Stimulated activated CD8-positive, alpha-beta memory T cell treated with anti-CD3 and anti-CD28 coated beads, Interleukin-15, amount 100 ng/mL, for 48 hours (primary cell): ENCODE measurements at regions not wholly inside any gene's neighbourhood (a gene's known extent, or its start where the extent isn't known, plus 50 kb on each side); places are given as distances from the start of the nearest gene placed in this dataset.
"Not testable (repeated sequence)": the region's sequence is repeated elsewhere in the genome, so short reads cannot be mapped to it uniquely, and the experiment has no call there.

Experiments
- DNase-seq, 2 donors: peaks; one replicate each; pipeline ENCODE4 v3.0.0-alpha.2; 2020; ENCODE audit warnings: low read depth in 2 of 2

DNA sequence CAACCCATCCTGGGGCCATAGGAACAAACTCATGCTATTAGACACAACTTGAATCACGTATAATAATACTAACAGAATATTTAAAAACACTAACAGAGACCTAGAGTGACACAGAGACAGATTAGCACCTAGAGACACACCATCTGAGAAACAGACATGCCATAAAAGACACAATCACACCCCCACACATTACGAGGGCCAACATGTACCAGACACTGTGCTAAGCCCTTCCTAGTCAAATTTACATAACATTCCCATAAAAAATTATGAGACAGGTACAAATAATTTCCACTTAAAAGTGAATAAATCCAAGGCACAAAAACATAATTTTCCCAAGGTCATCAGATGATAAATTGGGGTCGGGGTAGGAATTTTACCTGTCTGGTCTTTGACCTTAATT is 141.1 kb upstream of the PRSS16 start:
- DNase-seq: no peak

DNA sequence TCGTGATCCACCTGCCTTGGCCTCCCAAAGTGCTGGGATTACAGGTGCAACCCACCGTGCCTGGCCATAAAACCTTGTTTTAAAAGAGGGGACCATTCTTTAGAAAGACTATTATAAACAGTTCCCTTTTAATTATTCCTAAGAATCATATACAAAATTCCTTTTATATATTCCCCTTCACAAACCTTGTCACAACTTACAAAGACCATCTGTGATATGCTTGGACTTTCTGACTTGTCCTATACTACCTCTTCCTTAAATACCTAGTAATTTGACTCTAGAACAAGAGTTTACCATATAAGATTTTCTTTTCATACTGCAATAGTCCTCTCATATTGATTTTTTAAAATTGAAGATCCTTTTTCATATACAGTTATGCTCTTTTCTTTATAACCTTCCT is 135.8 kb upstream of the PRSS16 start:
- no peak for DNase-seq

DNA sequence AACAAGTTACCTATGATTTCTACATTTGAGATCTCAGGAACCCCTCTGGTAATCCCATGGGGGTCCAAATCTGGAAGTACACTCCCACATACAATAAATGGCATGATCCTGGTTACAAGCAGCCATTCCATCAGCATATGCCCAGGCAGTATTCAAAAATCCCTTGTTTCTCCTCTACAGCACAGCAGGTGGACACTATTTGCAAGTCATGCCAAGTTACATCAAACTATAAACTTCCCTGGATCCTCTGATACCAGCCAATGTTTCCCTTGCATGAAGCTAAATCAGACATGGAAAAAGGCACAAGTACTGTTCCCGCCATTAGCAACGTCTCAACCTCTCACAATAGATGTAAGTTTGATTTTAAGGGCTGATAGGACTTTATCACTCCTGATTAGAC is 134.5 kb upstream of the PRSS16 start:
- no peak for DNase-seq

DNA sequence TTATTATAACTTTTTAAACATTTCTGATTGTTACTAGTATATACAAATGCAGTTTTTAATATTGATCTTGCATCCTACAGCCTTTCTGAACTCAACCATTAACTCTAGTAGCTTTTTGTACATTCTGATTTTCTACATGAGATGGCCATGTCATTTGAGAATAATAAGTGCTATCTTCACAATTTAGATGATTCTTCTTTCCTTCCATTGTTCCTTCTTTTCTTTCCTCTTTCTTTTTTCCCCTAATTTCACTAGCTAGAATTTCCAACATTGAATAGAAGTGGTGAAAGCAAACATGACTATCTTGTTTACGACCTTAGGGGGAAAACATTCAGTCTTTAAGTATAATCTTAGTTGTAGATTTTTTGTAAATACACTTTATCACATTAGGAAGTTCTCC is 128.2 kb upstream of the PRSS16 start:
- no peak for DNase-seq

DNA sequence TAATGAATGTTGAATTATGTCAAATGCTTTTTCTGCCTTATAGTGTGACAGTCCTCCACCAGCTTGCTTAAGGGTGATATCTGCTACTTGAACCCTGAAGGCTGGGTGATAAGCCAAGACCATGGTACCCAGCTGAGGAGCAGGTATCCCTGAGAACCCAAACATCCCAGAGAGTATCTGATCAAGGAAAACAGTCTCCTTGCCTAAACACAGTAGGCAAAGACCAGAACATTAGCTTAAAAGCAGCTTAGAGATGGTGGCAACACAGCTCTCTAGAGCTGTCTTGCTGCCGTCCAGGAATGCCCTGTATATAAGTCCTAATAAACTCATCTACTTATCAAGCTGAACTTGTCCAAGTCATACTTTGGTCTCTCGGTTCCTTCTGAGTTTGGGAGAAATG is 127.7 kb upstream of the PRSS16 start:
- no peak for DNase-seq

DNA sequence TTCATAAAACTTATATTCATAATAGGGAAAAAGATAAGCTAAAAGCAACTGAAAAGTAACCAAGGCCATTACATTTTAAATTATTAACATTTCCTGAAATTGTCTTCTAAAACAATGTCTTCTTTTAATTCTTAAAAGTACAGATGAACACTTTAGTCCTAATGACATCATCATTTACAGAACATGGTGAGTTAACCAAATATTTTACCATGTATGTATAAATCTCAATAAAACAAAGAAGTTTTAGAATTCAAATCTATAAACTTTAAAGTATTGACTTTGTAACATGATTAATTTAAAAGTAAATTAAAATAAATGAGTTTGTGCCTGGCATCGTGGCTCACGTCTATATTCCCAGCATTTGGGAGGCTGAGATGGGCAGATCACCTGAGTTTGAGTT is 125.9 kb upstream of the PRSS16 start:
- no peak for DNase-seq

DNA sequence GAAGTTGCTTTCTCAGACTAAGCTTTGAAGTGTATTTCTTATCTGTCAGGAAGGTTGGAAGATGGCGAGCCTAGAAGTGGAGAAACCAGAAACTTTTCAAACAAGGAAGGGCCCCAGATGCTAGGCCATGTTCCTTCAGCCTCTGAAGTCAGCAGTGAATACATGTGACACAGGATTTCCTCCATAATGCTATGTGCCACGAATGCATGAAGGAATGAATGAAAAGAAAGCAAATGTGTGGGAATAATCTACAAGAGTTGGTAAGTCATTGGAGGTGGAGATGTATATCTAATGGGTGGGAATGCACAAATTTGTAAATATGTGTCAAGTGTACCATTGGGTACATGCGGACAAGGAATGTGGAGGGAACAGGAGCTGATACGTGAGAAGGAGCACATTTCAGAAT is 123.2 kb upstream of the PRSS16 start:
- no peak for DNase-seq

DNA sequence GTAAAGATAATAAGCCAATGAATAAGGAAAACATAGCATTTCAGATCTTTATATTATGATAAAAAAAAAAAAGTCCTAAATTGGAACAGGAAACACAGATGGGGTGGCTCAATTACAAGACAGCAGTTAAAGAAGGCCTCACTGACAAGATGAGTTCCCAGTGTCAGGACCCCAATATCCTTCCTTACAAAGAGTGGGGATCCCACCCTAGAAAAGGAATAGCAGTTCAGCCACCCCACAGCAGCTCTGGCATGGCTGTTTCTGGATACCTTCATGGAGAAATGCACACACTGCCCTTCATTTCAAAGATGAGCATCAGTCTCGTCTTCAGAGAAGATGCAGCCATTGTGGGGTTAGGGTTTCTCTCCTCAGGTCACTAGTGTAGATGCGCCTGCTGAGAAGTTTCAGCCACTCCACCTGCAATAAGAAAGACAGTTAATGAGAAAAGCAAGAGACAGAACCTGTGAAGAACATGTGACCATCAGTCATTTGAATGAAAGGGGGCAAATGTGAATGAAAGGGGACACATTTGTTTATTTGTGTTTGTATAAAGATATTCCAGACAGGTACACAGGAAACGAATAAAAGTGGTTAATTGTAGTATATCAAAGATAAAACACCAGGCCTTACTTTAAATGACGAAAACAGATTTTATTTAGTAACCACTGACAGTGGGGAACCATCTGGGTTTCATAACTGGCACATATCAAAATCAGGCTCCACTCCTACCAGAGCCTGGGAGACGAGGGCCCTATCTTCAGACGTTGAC is 121.3 kb upstream of the PRSS16 start:
- no peak for DNase-seq

DNA sequence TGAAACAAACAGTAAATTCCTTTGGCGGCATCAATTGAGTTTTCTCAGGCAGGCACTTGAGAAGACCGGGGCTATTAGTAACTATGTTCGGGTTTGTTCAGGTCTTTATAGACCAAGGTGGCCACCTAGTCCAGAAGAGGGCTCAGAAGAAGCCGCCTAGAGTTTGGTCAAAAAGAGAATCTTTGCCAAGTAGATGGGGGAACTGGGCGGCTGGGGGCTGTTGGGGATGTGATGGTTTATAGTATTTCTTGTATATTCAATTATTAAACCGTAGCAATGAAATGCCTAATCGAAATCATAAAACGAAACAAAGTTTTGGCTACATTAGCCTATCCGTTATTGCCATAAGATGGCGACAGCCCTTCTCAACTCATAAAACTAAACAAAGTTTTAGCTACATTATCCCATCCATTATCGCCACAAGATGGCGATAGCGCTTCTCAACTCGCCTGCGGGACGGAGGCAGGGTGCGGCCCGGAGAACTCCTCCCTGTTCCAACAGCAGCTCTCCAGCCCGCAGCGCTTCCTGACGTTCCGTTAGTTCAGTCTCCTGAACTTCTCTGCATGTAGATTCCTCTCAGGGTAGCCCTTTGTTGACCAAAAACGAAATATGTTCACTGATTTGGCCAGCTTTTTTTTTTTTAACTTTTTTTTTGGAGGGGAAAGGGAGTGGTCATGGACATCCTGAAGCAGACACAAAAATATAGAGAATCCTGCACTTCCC is 120.5 kb upstream of the PRSS16 start:
- peak; percentile 62 to 70 for DNase-seq

DNA sequence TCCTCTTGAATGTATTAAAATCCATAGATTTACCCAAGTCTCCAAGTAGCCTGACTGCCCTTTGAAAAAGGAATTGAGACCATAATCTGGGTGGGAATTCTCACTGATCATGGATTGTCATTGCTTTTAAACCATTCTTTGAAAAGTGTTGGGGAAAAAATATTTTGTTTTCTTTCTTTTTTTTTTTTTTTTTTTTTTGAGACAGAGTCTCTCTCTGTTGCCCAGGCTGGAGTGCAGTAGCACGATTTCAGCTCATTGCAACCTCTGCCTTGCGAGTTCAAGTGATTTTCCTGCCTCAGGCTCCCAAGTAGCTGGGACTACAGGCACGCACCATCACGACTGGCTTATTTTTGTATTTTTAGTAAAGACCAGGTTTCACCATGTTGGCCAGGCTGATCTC is 119.6 kb upstream of the PRSS16 start:
- not testable (repeated sequence) for DNase-seq

DNA sequence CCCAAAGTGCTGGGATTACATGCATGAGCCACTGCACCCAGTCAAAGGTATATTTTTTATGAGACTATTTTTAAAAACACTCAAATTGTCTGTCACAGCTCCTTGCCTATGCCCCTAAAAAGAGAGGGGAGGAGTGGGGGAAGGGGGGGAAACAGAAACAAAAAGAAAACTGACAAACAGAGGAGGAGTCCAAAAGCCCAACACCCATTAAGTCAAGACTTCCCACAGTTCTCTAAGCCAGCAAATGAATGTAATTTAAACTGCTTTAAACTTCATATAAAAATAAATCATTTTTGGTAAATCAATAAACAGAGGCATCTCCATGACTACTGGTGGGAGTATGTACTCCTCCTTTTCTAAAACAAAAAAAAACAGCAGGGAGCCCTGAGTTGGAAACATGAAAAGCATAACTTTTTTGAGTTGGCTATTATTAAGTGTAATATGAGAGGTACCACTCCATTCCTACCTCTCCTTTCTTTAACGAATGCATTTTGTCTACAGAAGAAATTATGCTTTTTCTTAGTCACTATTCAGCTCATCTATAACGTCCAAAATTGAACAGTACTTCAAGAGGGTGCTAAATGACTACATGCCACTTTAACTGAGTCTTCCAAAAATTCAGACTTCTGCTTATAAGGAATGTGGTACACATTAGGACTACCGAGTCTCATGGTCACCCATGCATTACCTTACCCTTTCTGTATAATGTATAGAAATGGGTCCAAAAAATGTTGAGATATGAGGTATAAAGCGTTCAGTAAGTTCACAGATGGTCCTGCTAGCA is 119.0 kb upstream of the PRSS16 start:
- DNase-seq: no peak

DNA sequence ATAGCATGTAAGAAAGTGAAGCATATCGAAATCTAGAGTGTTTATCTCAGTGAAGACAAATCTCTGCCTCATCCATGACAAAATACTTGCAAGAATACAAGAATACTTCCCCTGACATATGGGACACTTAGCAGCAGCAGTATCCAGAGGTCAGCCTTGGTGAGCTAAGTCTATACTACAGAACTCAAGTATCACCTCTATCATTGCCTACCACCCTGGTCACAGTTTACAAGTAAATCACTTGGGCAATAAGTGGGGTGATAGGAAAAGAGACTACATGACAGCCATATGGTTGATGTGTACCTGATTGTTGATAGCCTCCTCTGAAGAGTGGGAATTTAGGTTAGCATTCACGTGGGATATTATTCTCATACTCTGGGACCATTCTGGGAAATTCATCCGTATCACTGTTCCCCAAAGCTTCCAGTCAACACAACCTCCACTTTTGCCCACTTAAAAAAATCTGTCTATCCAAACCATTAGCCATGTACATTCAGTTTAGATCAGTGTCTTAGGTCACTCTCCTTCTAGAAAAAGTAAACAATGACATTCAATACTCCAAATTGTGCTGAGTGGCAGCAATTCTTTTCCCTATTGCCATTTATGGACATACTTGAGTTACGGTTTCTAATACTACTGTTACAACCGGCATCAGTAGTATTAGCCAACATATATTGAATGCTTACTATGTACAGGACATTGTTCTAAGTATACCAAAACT is 118.2 kb upstream of the PRSS16 start:
- DNase-seq: no peak

DNA sequence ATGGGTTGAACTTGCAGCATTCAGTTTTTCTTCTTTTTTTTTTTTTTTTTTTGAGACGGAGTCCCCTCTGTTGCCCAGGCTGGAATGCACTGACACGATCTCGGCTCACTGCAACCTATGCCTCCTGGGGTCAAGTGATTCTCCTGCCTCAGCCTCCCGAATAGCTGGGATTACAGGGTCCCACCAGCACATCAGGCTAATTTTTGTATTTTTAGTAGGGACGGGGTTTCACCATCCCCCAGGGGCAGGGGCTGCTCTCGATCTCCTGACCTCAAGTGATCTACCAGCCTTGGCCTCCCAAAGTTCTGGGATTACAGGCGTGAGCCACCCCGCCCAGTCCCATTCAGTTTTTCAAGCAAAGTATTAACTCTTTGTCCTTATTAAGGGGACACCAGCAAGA is 117.6 kb upstream of the PRSS16 start:
- no peak for DNase-seq

DNA sequence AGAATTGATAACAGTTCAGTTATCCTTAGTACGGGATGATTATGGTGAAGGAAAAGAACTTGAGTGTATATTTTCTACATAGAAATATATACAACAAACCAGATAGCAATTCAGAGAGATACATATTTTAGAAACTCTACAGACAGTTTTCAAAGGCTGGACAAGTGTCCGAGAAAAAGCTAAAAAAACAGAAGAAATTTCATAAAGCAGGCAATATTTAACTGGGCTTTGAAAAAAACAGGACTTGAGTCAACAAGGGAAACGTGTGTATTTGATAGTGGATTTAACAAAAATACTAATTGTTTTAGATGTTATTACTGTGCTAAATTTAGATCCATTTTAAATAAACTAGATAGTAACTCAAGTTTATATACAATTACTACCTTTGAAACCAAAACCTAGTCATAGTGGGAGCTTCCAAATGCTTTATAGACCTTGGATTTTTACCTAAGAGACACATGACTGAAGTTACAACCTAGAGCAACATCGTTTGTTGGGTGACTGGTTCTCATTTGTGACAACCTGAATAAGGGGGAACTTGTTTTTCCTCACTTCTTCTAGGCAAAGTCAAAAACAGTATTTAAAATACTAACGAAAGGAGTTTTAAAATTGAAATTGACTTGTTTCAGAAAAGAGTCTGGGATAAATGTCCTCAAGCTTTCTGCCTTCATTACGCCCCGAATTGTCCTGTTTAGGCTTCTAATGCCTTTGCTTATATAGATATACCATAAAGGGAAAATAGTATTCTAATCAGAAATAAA is 116.7 kb upstream of the PRSS16 start:
- no peak for DNase-seq

DNA sequence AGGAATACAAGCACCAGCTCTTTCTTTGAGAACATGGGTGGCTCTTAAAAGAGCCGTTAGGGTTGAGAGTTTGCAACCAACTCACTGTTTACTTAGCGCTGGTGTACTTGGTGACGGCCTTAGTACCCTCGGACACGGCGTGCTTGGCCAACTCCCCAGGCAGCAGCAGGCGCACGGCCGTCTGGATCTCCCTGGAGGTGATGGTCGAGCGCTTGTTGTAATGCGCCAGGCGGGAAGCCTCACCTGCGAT is 115.3 kb upstream of the PRSS16 start:
- not testable (repeated sequence) for DNase-seq

DNA sequence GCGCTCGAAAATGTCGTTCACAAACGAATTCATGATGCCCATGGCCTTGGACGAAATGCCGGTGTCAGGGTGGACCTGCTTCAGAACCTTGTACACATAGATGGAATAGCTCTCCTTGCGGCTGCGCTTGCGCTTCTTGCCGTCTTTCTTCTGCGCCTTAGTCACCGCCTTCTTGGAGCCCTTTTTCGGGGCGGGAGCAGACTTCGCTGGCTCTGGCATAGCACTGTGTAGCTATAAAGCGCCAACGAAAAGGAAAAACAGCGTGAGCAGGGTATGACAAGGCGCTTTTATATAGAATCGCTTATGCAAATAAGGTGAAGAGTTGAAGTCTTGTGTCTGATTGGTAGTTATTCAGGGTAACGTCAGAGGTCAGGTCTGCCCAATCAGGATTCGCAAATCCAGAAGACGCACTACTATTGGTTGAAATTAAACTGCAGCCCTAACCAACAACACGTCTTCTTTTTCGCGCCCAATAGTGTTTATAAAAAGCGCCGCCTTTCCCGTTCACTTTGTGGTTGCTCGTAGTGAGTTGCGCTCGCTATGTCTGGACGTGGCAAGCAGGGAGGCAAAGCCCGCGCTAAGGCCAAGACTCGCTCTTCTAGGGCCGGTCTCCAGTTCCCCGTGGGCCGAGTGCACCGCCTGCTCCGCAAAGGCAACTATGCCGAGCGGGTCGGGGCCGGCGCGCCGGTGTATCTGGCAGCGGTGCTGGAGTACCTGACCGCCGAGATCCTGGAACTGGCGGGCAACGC is 114.8 kb upstream of the PRSS16 start:
- DNase-seq: peak; percentile 82 to 85

DNA sequence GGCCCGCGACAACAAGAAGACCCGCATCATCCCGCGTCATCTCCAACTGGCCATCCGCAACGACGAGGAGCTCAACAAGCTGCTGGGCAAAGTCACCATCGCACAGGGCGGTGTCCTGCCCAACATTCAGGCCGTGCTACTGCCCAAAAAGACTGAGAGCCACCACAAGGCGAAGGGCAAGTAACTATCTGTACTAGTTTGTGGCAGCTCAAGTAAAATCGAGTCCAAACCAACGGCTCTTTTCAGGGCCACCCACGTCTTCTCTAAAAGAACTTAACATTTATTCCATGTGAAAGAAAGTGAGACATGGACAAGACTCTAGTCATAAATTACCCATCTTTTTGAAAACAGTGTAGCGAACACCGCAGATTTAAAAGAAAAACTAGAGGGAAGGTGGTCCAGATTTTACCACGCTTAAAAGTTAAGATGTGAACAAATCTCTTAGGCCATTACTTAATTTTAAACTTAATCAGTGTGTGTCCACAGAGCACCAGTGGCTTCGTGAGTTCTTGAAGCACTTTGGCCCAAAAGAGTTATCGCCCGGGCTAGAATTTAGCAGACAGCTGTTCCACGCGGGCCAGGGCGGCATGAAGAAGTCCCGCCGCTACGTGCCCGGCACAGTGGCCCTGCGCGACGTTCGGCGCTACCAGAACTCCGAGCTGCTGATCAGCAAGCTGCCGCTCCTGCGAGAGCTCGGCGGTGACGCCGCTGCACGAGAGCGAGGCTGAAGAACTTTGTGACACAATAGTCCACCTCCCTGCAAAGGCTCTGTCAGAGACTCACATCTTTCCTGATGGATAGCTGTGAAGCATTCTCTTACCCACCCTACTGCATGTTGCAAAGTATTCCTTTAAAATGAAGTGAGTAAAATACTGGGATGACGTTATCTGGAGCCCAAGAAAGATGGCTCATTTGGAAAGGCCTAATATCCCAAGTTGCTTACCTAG is 113.9 kb upstream of the PRSS16 start:
- DNase-seq: peak; percentile 72 to 73

DNA sequence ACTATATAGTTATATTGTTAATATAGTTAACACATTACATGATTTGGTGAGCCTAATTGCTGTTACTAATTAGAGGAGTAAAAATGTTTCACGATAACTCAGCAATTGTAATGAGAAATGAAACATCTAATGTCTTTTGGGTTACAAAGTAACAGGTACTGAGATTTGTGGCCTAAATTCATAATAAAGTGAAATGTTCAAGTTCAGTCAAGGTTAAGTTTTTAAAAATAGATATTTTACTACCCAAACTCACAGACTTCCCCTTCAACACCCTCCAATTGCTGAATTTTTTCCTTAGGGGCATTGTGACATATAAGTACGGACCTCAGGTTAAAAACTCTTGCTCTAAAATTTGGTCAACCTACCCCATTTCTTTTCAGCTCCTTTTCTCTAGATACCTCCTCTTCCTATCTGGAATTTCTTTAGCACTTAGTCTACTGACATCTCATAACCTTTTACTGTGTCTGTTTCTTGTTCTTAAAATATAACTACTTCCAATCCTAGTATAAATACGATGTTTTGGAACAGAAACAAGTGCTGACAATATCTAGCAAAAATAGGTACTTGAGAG is 112.3 kb upstream of the PRSS16 start:
- DNase-seq: no peak

DNA sequence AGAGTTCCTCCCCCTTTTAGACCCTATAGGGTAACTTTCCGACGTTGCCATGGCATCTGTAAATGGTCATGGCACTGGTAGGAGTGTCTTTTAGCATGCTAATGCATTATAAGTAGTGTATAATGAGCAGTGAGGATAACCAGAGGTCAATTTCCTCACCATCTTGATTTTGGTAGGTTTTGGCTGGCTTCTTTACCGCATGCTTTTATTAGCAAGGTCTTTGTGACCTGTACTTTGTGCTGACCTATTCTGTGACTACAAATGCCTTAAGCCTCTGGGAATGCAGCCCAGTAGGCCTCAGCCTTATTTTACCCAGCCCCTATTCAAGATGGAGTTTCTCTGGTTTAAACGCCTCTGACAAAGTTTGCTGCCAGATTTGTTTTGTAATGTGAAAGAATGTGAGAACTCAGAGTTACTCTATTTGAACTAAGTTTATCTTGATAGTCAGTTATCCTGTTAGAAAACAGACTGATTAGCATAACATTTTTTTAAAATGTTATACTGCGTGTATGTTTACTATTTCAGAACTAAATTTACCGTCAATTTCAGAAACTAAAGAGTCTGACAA is 111.3 kb upstream of the PRSS16 start:
- DNase-seq: no peak
